ENCODE measurements at regions not wholly inside any gene's neighbourhood (a gene's known extent, or its start where the extent isn't known, plus 50 kb on each side); places are given as distances from the start of the nearest gene placed in this dataset.

- Histone ChIP-seq H3K36me3 (no peaks in the 10 kb centered on the region), H3K27ac (no peak overlapping the region), H3K4me1 (no peaks in the 10 kb centered on the region), H3K4me3 (no peak overlapping the region), H3K27me3 (no peaks in the 10 kb centered on the region), H3K9me3 (no peaks in the 10 kb centered on the region)
- 59 to 63% methylated on average over 4 of the region's 4 CpGs for WGBS, 2 donors
- no peak for TF ChIP-seq EP300 (IDR thresholded peaks at IDR 0.05)
- intact Hi-C loops (cut with DNase I) = no loop called here
- DNase-seq = no peak
Observed at GRCh38 chr12:60921541-60921940, 1325.7 kb downstream of the SLC16A7 start.

- Histone ChIP-seq H3K27me3 (no peaks in the 10 kb centered on the region), H3K27ac (no peak overlapping the region), H3K4me1 (no peaks in the 10 kb centered on the region), H3K4me3 (no peak overlapping the region), H3K9me3 (no peaks in the 10 kb centered on the region), H3K36me3 (no peaks in the 10 kb centered on the region)
- intact Hi-C loops (cut with DNase I) = no loop called here
- DNase-seq = no peak
- WGBS, 2 donors = 20 to 61% methylated on average over 1 of the region's 1 CpG
- TF ChIP-seq CTCF (IDR thresholded peaks at IDR 0.05) (no peak), POLR2A (IDR thresholded peaks at IDR 0.05) (no peak), POLR2AphosphoS5 (IDR thresholded peaks at IDR 0.05) (no peak)
Observed at GRCh38 chr12:60926256-60926655, 1330.4 kb downstream of the SLC16A7 start.

GRCh38 chr12:60930151-60930550 is 1330.1 kb upstream of the USP15 start:
- Histone ChIP-seq H3K36me3 (no peaks in the 10 kb centered on the region), H3K4me3 (no peak overlapping the region), H3K9me3 (peaks cover 0 to 12% (median 0%) of the 10 kb centered on the region in 4 donors), H3K4me1 (no peaks in the 10 kb centered on the region), H3K27me3 (no peaks in the 10 kb centered on the region), H3K27ac (no peak overlapping the region)
- intact Hi-C loops (cut with DNase I) = no loop called here
- TF ChIP-seq POLR2AphosphoS5 (IDR thresholded peaks at IDR 0.05) (no peak), CTCF (IDR thresholded peaks at IDR 0.05) (no peak), EP300 (IDR thresholded peaks at IDR 0.05) (no peak), POLR2A (IDR thresholded peaks at IDR 0.05) (no peak)
- DNase-seq = no peak

GRCh38 chr12:60935981-60936761 is 1324.0 kb upstream of the USP15 start:
- Histone ChIP-seq H3K36me3 (no peaks in the 10 kb centered on the region), H3K4me1 (no peaks in the 10 kb centered on the region), H3K27ac (no peak overlapping the region), H3K4me3 (no peak overlapping the region), H3K9me3 (peaks cover 0 to 12% (median 1%) of the 10 kb centered on the region in 4 donors), H3K27me3 (no peaks in the 10 kb centered on the region)
- 86 to 88% methylated on average over 8 of the region's 8 CpGs for WGBS, 2 donors
- TF ChIP-seq CTCF (IDR thresholded peaks at IDR 0.05) (no peak), POLR2A (IDR thresholded peaks at IDR 0.05) (no peak), EP300 (IDR thresholded peaks at IDR 0.05) (no peak), POLR2AphosphoS5 (IDR thresholded peaks at IDR 0.05) (no peak)
- DNase-seq = no peak
- intact Hi-C loops (cut with DNase I) = no loop called here

GRCh38 chr12:60947533-60947932 is 1312.7 kb upstream of the USP15 start:
- peaks cover 0 to 3% (median 0%) of the 10 kb centered on the region in 4 donors for H3K9me3 ChIP-seq
- no peak overlapping the region for H3K4me3 ChIP-seq
- no peaks in the 10 kb centered on the region for H3K36me3 ChIP-seq
- 85 to 89% methylated on average over 2 of the region's 2 CpGs for WGBS, 2 donors
- H3K4me1 ChIP-seq = no peaks in the 10 kb centered on the region
- TF ChIP-seq EP300 (IDR thresholded peaks at IDR 0.05) = no peak
- no peak for TF ChIP-seq CTCF (IDR thresholded peaks at IDR 0.05)
- no peak for TF ChIP-seq POLR2AphosphoS5 (IDR thresholded peaks at IDR 0.05)
- no peak for TF ChIP-seq POLR2A (IDR thresholded peaks at IDR 0.05)
- H3K27me3 ChIP-seq = no peaks in the 10 kb centered on the region
- H3K27ac ChIP-seq = no peak overlapping the region
- no peak for DNase-seq
- intact Hi-C loops (cut with DNase I) = no loop called here

Measured in sigmoid colon (tissue), 6 donors.